GM12878 (cell line): ENCODE measurements at regions not wholly inside any gene's neighbourhood (a gene's known extent, or its start where the extent isn't known, plus 50 kb on each side); places are given as distances from the start of the nearest gene placed in this dataset.

Source experiments
- ATAC-seq: fragments of 200-7000 bp; cut with Tn5 transposase; 3 replicates; pipeline ENCODE4 v1.9.1; 2020; ENCODE audit warnings: mild to moderate bottlenecking, moderate library complexity
- BruUV-seq: library from RNA; stranded (reverse); fragments of 400-500 nt; replicated peaks from 2 replicates; lab custom pipeline; 2021; lab: Mats Ljungman, UMichigan
- CTCF ChIA-PET: fragments of 300-600 bp; sonication (Branson Sonifier 250); formaldehyde crosslinking; extraction: SDS; loops from one replicate; lab custom pipeline; 2021; ENCODE audit warnings: inconsistent platforms; lab: Yijun Ruan, JAX
- POLR2A ChIA-PET: fragments of 350-600 bp; formaldehyde crosslinking; extraction: SDS; loops from one replicate; lab custom pipeline; 2021; ENCODE audit warnings: inconsistent platforms; lab: Charles Lee
- RAD21 ChIA-PET: fragments of 300-600 bp; sonication (Branson Sonifier 250); formaldehyde crosslinking; loops from one replicate; lab custom pipeline; 2023; ENCODE audit warnings: antibody characterized with exemption; ENCODE audit not compliant: unreplicated experiment; lab: Charles Lee
- SMC1A ChIA-PET: fragments of 300-600 bp; sonication (Branson Sonifier 250); formaldehyde crosslinking; loops from one replicate; lab custom pipeline; 2023; ENCODE audit not compliant: unreplicated experiment, uncharacterized antibody; lab: Charles Lee
- DNase-seq: peaks from one replicate; pipeline ENCODE4 v3.0.0-alpha.2; 2011; ENCODE audit warnings: low read depth, low spot score
- FAIRE-seq: peaks from 3 replicates; lab custom pipeline; 2011; peaks lifted over from hg19 to GRCh38; lab: Jason Lieb, UNC
- H2AFZ ChIP-seq: 2 replicates; pipeline ENCODE4 v1.6.0; 2011; ENCODE audit warnings: low read depth, low read length, control low read depth; ENCODE audit not compliant: control insufficient read depth
- H3K27ac ChIP-seq: 2 replicates; pipeline ENCODE4 v1.5.1; 2011; ENCODE audit warnings: control low read depth; ENCODE audit not compliant: control insufficient read depth, insufficient read depth
- H3K27me3 ChIP-seq, 2 experiments: replicated peaks in 1 of 2; 2 replicates each; pipeline versions ENCODE4 v1.6.0 to v1.6.1; 2011; ENCODE audit warnings: low read length in 1 of 2; ENCODE audit not compliant: control insufficient read depth in 2 of 2, insufficient read depth in 2 of 2
- H3K36me3 ChIP-seq, 2 experiments: 2 replicates each; pipeline ENCODE4 v1.5.1; 2011; ENCODE audit warnings: low read length in 1 of 2; ENCODE audit not compliant: control insufficient read depth in 2 of 2, insufficient read depth in 2 of 2
- H3K4me1 ChIP-seq: 2 replicates; pipeline ENCODE4 v1.6.1; 2011; ENCODE audit warnings: mild to moderate bottlenecking, low read length, moderate library complexity, mixed read lengths; ENCODE audit not compliant: control insufficient read depth, insufficient read depth
- H3K4me2 ChIP-seq: 2 replicates; pipeline ENCODE4 v1.6.0; 2011; ENCODE audit warnings: control low read depth; ENCODE audit not compliant: control insufficient read depth, insufficient read depth
- H3K4me3 ChIP-seq: fragments of 200-600 bp; sonication (generic); 2 replicates; pipeline ENCODE4 v1.5.1; 2016
- H3K79me2 ChIP-seq: 2 replicates; pipeline ENCODE4 v1.6.0; 2011; ENCODE audit warnings: low read length; ENCODE audit not compliant: control insufficient read depth, insufficient read depth
- H3K9ac ChIP-seq: 2 replicates; pipeline ENCODE4 v1.8.0; 2011; ENCODE audit warnings: low read length, control low read depth, mixed read lengths; ENCODE audit not compliant: control insufficient read depth, insufficient read depth
- H3K9me3 ChIP-seq: replicated peaks from 3 replicates; pipeline ENCODE4 v1.5.1; 2011; ENCODE audit warnings: mild to moderate bottlenecking, low read length; ENCODE audit not compliant: control insufficient read depth, insufficient read depth
- H4K20me1 ChIP-seq: 2 replicates; pipeline ENCODE4 v1.6.0; 2011; ENCODE audit not compliant: control insufficient read depth, insufficient read depth
- CBX5 ChIP-seq: sonication (generic); IDR thresholded peaks from 2 replicates; pipeline ENCODE4 v1.6.1; 2016; ENCODE audit warnings: low read depth, moderate library complexity, mild to moderate bottlenecking, inconsistent platforms
- CEBPB ChIP-seq, 2 experiments: fragments of 150-350 bp in 1 of 2; IDR thresholded peaks; 2 replicates each; pipeline ENCODE4 v1.6.1; 2012 to 2014; ENCODE audit warnings: low read depth in 2 of 2, low read length in 2 of 2, borderline replicate concordance in 1 of 2, inconsistent platforms in 1 of 2
- CHD4 ChIP-seq: fragments of 200-600 bp; sonication (generic); IDR thresholded peaks from 2 replicates; pipeline ENCODE4 v1.6.1; 2016; ENCODE audit warnings: mild to moderate bottlenecking
- EED ChIP-seq: sonication (generic); IDR thresholded peaks from 2 replicates; pipeline ENCODE4 v1.6.1; 2016; ENCODE audit warnings: antibody characterized with exemption, low read depth
- ESRRA ChIP-seq: IDR thresholded peaks from 2 replicates; pipeline ENCODE4 v1.6.1; 2012; ENCODE audit warnings: mild to moderate bottlenecking, low read length, improper control_type of control experiment
- NFIC ChIP-seq: IDR thresholded peaks from 2 replicates; pipeline ENCODE4 v1.6.1; 2012; ENCODE audit warnings: low read depth, mild to moderate bottlenecking, inconsistent platforms, low read length, moderate library complexity
- NR2C1 ChIP-seq: fragments of 450-650 bp; IDR thresholded peaks from 2 replicates; pipeline ENCODE4 v1.6.1; 2017; ENCODE audit warnings: antibody characterized with exemption, mild to moderate bottlenecking, moderate library complexity
- SREBF2 ChIP-seq: IDR thresholded peaks from 2 replicates; pipeline ENCODE4 v1.6.1; 2012; ENCODE audit warnings: mild to moderate bottlenecking, low read length
- WGBS: methylation state at CpG from one replicate; pipeline ENCODE4 v1.1.6; 2016; ENCODE audit warnings: low lambda C conversion rate; ENCODE audit not compliant: insufficient replicate concordance, insufficient coverage; ENCODE audit errors: missing lambda C conversion rate; 5-methylcytosine and 5-hydroxymethylcytosine counted together
- in situ Hi-C: fragments of 300-500 bp; cut with MboI; formaldehyde crosslinking; loops from 9 replicates; pipeline ENCODE4 v1.14.3; 2018; ENCODE audit warnings: mixed read lengths
- intact Hi-C: fragments of 100-400 bp; cut with micrococcal nuclease; formaldehyde crosslinking; loops from one replicate; pipeline ENCODE4 v1.14.2; 2022; ENCODE audit not compliant: unreplicated experiment
- TF ChIP-seq, protein P1 (sequence below): IDR thresholded peaks from 2 replicates; pipeline ENCODE4 v1.6.1; 2012; ENCODE audit warnings: low read depth, low read length, improper control_type of control experiment
- TF ChIP-seq, protein P2 (sequence below): IDR thresholded peaks from 2 replicates; pipeline ENCODE4 v1.6.1; 2011; ENCODE audit warnings: low read depth, low read length, improper control_type of control experiment, borderline replicate concordance
- TF ChIP-seq, protein P3 (sequence below), 3 experiments: IDR thresholded peaks in 2 of 3; conservative IDR thresholded peaks in 1 of 3; 2 replicates each; pipeline ENCODE4 v1.5.1; 2011; ENCODE audit warnings: low read depth in 3 of 3, low read length in 3 of 3, mild to moderate bottlenecking in 3 of 3, control low read depth in 2 of 3, moderate library complexity in 2 of 3, inconsistent platforms in 1 of 3, mixed read lengths in 1 of 3; ENCODE audit not compliant: control insufficient read depth in 2 of 3, insufficient read depth in 1 of 3; ENCODE audit errors: extremely low read depth in 1 of 3

DNA sequence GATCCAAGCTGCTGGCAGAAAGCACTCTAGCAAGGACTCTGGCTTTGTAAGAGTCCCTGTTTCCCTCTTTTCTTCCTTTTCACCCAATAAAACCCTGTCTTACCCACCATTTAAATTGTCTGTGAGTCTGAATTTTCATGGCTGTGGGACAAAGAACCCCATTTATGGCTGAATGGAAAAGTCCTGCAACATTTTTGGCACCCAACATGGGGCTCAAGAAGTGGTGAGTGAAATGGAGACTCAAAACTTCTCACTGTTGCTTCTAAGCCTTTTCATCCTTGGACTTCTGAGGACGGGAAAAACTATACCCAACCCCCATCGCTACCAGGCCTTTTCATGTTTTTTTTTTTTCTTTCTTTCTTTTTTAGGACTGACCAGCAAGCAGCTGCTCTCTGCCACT, 329.5 kb upstream of the CWC22 start:
- ChIA-PET RAD21 (no interaction called here), CTCF (no interaction called here), POLR2A (no interaction called here), SMC1A (no interaction called here)
- intact Hi-C loops (no loop called here), in situ Hi-C loops (no loop called here)
- no peak for ATAC-seq
- Histone ChIP-seq H3K9me3 (peaks cover 12% of the 10 kb centered on the region; the same call in 2 of the 3 replicates), H3K4me3 (no peak overlapping the region), H3K79me2 (no peaks in the 10 kb centered on the region), H2AFZ (no peak overlapping the region), H3K36me3 (no peaks in the 10 kb centered on the region), H3K27ac (no peak overlapping the region), H3K4me2 (no peak overlapping the region), H3K4me1 (no peaks in the 10 kb centered on the region), H3K9ac (no peak overlapping the region), H3K27me3 (no peaks in the 10 kb centered on the region), H4K20me1 (no peaks in the 10 kb centered on the region)
- WGBS, result 46% methylated on average over 2 of the region's 2 CpGs
- DNase-seq, result no peak
- no TSS peak for BruUV-seq
- TF ChIP-seq CBX5, result peak; percentile 89
- TF ChIP-seq EED, result no peak
- no peak for FAIRE-seq

DNA sequence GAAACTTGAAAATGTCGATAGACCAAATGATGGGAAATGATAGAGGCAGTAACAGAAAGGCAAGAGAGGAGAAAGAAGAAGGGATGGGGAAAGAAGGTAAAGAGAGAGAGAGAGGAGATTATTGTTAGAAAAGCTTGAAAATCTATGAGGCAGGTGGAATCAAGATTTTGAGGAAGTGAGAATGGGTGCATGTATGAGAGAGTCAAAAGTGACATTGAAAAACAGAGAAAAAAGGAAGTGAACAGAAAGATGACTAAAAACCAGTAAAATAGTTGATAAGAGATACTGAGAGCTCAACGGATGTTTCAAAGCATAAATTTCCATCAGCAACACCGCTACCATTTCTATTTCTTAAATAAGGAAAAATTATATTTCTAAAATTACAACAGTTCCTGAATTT, 327.4 kb upstream of the CWC22 start:
- ChIA-PET SMC1A (interaction anchor here (0.8 to 1.7 kb wide), 6 partner anchors 11 to 100 kb away, joined by 3 to 6 read pairs (median 3); no protein-coding TSS in a partner anchor), CTCF (interaction anchor here (1.2 kb wide), 1 partner anchor 25 kb away, joined by 5 read pairs; no protein-coding TSS in a partner anchor), RAD21 (interaction anchor here (1.1 to 1.6 kb wide), 2 partner anchors 9 to 27 kb away, joined by 3 to 4 read pairs; no protein-coding TSS in a partner anchor), POLR2A (interaction anchor here (0.8 to 1.2 kb wide), 2 partner anchors 12 to 25 kb away, joined by 3 read pairs; no protein-coding TSS in a partner anchor)
- no peak overlapping the region for H3K9ac ChIP-seq
- FAIRE-seq (peak; percentile 64), ATAC-seq (peak; percentile 99), DNase-seq (peak; percentile 46)
- no peaks in the 10 kb centered on the region for H3K27me3 ChIP-seq
- H3K4me1 ChIP-seq, result no peaks in the 10 kb centered on the region
- H2AFZ ChIP-seq, result no peak overlapping the region
- no peaks in the 10 kb centered on the region for H4K20me1 ChIP-seq
- WGBS, result 3% methylated on average over 3 of the region's 3 CpGs
- BruUV-seq, result no TSS peak
- H3K4me2 ChIP-seq, result no peak overlapping the region
- H3K4me3 ChIP-seq, result no peak overlapping the region
- H3K27ac ChIP-seq, result peak overlapping the region; percentile 29; the same call in 1 of the 2 replicates
- no peaks in the 10 kb centered on the region for H3K36me3 ChIP-seq
- in situ Hi-C loops, result no loop called here
- H3K9me3 ChIP-seq, result peaks cover 12% of the 10 kb centered on the region; the same call in 2 of the 3 replicates
- H3K79me2 ChIP-seq, result no peaks in the 10 kb centered on the region
- intact Hi-C loops, result no loop called here
- TF ChIP-seq SREBF2, result no peak
- TF ChIP-seq NFIC, result peak; percentile 96
- TF ChIP-seq, protein P1, sequence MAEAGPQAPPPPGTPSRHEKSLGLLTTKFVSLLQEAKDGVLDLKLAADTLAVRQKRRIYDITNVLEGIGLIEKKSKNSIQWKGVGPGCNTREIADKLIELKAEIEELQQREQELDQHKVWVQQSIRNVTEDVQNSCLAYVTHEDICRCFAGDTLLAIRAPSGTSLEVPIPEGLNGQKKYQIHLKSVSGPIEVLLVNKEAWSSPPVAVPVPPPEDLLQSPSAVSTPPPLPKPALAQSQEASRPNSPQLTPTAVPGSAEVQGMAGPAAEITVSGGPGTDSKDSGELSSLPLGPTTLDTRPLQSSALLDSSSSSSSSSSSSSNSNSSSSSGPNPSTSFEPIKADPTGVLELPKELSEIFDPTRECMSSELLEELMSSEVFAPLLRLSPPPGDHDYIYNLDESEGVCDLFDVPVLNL, result no peak
- TF ChIP-seq, protein P2, sequence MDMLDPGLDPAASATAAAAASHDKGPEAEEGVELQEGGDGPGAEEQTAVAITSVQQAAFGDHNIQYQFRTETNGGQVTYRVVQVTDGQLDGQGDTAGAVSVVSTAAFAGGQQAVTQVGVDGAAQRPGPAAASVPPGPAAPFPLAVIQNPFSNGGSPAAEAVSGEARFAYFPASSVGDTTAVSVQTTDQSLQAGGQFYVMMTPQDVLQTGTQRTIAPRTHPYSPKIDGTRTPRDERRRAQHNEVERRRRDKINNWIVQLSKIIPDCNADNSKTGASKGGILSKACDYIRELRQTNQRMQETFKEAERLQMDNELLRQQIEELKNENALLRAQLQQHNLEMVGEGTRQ, result no peak
- TF ChIP-seq NR2C1, result no peak
- no peak for TF ChIP-seq ESRRA
- no peak for TF ChIP-seq CHD4
- TF ChIP-seq CEBPB (IDR thresholded peaks at IDR 0.05; ENCODE audit: borderline replicate concordance in 1 of 2, low read depth in 2 of 2, low read length in 2 of 2), result no peak
- TF ChIP-seq, protein P3, sequence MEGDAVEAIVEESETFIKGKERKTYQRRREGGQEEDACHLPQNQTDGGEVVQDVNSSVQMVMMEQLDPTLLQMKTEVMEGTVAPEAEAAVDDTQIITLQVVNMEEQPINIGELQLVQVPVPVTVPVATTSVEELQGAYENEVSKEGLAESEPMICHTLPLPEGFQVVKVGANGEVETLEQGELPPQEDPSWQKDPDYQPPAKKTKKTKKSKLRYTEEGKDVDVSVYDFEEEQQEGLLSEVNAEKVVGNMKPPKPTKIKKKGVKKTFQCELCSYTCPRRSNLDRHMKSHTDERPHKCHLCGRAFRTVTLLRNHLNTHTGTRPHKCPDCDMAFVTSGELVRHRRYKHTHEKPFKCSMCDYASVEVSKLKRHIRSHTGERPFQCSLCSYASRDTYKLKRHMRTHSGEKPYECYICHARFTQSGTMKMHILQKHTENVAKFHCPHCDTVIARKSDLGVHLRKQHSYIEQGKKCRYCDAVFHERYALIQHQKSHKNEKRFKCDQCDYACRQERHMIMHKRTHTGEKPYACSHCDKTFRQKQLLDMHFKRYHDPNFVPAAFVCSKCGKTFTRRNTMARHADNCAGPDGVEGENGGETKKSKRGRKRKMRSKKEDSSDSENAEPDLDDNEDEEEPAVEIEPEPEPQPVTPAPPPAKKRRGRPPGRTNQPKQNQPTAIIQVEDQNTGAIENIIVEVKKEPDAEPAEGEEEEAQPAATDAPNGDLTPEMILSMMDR (IDR thresholded peaks at IDR 0.05 in 2 of 3, conservative IDR thresholded peaks at IDR 0.05 in 1 of 3; ENCODE audit: control insufficient read depth in 2 of 3, extremely low read depth in 1 of 3, insufficient read depth in 1 of 3, low read depth in 3 of 3, low read length in 3 of 3), result no peak
